H9 (cell line): ENCODE measurements at regions not wholly inside any gene's neighbourhood (a gene's known extent, or its start where the extent isn't known, plus 50 kb on each side); places are given as distances from the start of the nearest gene placed in this dataset.

Experiments
- DNase-seq: peaks from one replicate; pipeline ENCODE4 v3.0.0-alpha.2; 2017
- H2AFZ ChIP-seq: one replicate; pipeline ENCODE4 v1.6.1; 2013; ENCODE audit warnings: mild to moderate bottlenecking, low read length, control low read depth, moderate library complexity
- H2AK5ac ChIP-seq: 2 replicates; pipeline ENCODE4 v1.6.1; 2013; ENCODE audit warnings: low read length, control low read depth, mixed read lengths; ENCODE audit not compliant: insufficient read length
- H2BK120ac ChIP-seq: one replicate; pipeline ENCODE4 v1.6.1; 2013; ENCODE audit warnings: low read depth, mild to moderate bottlenecking, low read length, control low read depth, inconsistent platforms; ENCODE audit not compliant: poor library complexity, severe bottlenecking
- H2BK12ac ChIP-seq: 2 replicates; pipeline ENCODE4 v1.6.1; 2013; ENCODE audit warnings: low read length, control low read depth, mixed read lengths, low read depth; ENCODE audit not compliant: insufficient read length
- H2BK15ac ChIP-seq: 2 replicates; pipeline ENCODE4 v1.6.1; 2013; ENCODE audit warnings: low read depth, low read length, control low read depth
- H2BK20ac ChIP-seq: one replicate; pipeline ENCODE4 v1.6.1; 2013; ENCODE audit warnings: low read depth, mild to moderate bottlenecking, low read length, control low read depth, inconsistent platforms; ENCODE audit not compliant: poor library complexity, severe bottlenecking
- H2BK5ac ChIP-seq: 2 replicates; pipeline ENCODE4 v1.6.1; 2013; ENCODE audit warnings: low read length, control low read depth, mixed read lengths; ENCODE audit not compliant: insufficient read length
- H3K14ac ChIP-seq: 2 replicates; pipeline ENCODE4 v1.6.1; 2013; ENCODE audit warnings: low read length, control low read depth; ENCODE audit not compliant: insufficient read depth
- H3K18ac ChIP-seq: 2 replicates; pipeline ENCODE4 v1.6.1; 2013; ENCODE audit warnings: low read depth, mild to moderate bottlenecking, mixed read lengths, low read length, control low read depth; ENCODE audit not compliant: insufficient read length
- H3K23ac ChIP-seq: 2 replicates; pipeline ENCODE4 v1.6.1; 2013; ENCODE audit warnings: low read length, control low read depth, mixed read lengths, low read depth; ENCODE audit not compliant: insufficient read length
- H3K23me2 ChIP-seq: 2 replicates; pipeline ENCODE4 v1.6.1; 2013; ENCODE audit warnings: low read depth, mild to moderate bottlenecking, mixed read lengths, low read length, control low read depth; ENCODE audit not compliant: insufficient read length, poor library complexity, severe bottlenecking
- H3K27ac ChIP-seq: 2 replicates; pipeline ENCODE4 v1.5.1; 2013; ENCODE audit warnings: low read length, control low read depth, mixed read lengths, low read depth; ENCODE audit not compliant: insufficient read length
- H3K27me3 ChIP-seq: 2 replicates; pipeline ENCODE4 v1.6.1; 2013; ENCODE audit warnings: low read length, control low read depth, inconsistent platforms; ENCODE audit not compliant: insufficient read depth
- H3K4ac ChIP-seq: 2 replicates; pipeline ENCODE4 v1.6.1; 2013; ENCODE audit warnings: low read depth, mild to moderate bottlenecking, control low read depth, inconsistent platforms, low read length, moderate library complexity
- H3K4me1 ChIP-seq: 2 replicates; pipeline ENCODE4 v1.6.1; 2013; ENCODE audit warnings: low read length, control low read depth, inconsistent platforms; ENCODE audit not compliant: insufficient read depth
- H3K4me2 ChIP-seq: 2 replicates; pipeline ENCODE4 v1.6.1; 2013; ENCODE audit warnings: low read length, control low read depth, mixed read lengths; ENCODE audit not compliant: insufficient read length, insufficient read depth
- H3K56ac ChIP-seq: 2 replicates; pipeline ENCODE4 v1.6.1; 2013; ENCODE audit warnings: low read depth, mild to moderate bottlenecking, mixed read lengths, low read length, control low read depth; ENCODE audit not compliant: insufficient read length
- H3K79me1 ChIP-seq: 2 replicates; pipeline ENCODE4 v1.6.1; 2013; ENCODE audit warnings: low read depth, mild to moderate bottlenecking, moderate library complexity, low read length, control low read depth, inconsistent platforms; ENCODE audit not compliant: insufficient read depth, poor library complexity, severe bottlenecking
- H3K79me2 ChIP-seq: 2 replicates; pipeline ENCODE4 v1.6.1; 2013; ENCODE audit warnings: low read length, control low read depth, inconsistent platforms; ENCODE audit not compliant: insufficient read depth
- H3K9ac ChIP-seq: 2 replicates; pipeline ENCODE4 v1.6.1; 2013; ENCODE audit warnings: low read length, control low read depth, mixed read lengths; ENCODE audit not compliant: insufficient read length; ENCODE audit errors: extremely low read depth
- H3K9me3 ChIP-seq: one replicate; pipeline ENCODE4 v1.6.1; 2013; ENCODE audit warnings: low read depth, low read length, inconsistent platforms; ENCODE audit not compliant: control insufficient read depth
- H3T11ph ChIP-seq: one replicate; pipeline ENCODE4 v1.6.1; 2013; ENCODE audit warnings: mild to moderate bottlenecking, low read length, control low read depth, inconsistent platforms
- H4K20me1 ChIP-seq: one replicate; pipeline ENCODE4 v1.6.1; 2013; ENCODE audit not compliant: control insufficient read depth, insufficient read length, insufficient read depth
- H4K5ac ChIP-seq: 2 replicates; pipeline ENCODE4 v1.6.1; 2013; ENCODE audit warnings: low read depth, mild to moderate bottlenecking, mixed read lengths, low read length, control low read depth; ENCODE audit not compliant: insufficient read length
- H4K8ac ChIP-seq: replicated peaks from 2 replicates; pipeline ENCODE4 v1.6.1; 2013; ENCODE audit warnings: low read length, control low read depth, mixed read lengths, low read depth; ENCODE audit not compliant: insufficient read length
- H4K91ac ChIP-seq: 2 replicates; pipeline ENCODE4 v1.6.1; 2013; ENCODE audit warnings: low read depth, mild to moderate bottlenecking, moderate library complexity, mixed read lengths, low read length, control low read depth; ENCODE audit not compliant: insufficient read length
- H3K27ac Mint-ChIP-seq, 3 experiments: 2 replicates in 2 of 3; 3 replicates in 1 of 3; pipeline ENCODE4 v1.8.0; 2020 to 2021; ENCODE audit warnings: mixed read lengths in 3 of 3, mild to moderate bottlenecking in 1 of 3, moderate library complexity in 1 of 3
- H3K27me3 Mint-ChIP-seq: 2 replicates; pipeline ENCODE4 v1.8.0; 2021; ENCODE audit warnings: low read depth, mild to moderate bottlenecking, moderate library complexity, mixed read lengths
- H3K36me3 Mint-ChIP-seq, 3 experiments: 2 replicates in 2 of 3; 3 replicates in 1 of 3; pipeline ENCODE4 v1.8.0; 2020 to 2021; ENCODE audit warnings: low read depth in 3 of 3, mixed read lengths in 3 of 3; ENCODE audit not compliant: insufficient read depth in 1 of 3
- H3K4me1 Mint-ChIP-seq, 2 experiments: 2 replicates each; pipeline ENCODE4 v1.8.0; 2020; ENCODE audit warnings: mixed read lengths in 2 of 2
- H3K4me3 Mint-ChIP-seq, 2 experiments: 2 replicates in 1 of 2; 3 replicates in 1 of 2; pipeline ENCODE4 v1.8.0; 2020 to 2021; ENCODE audit warnings: mild to moderate bottlenecking in 2 of 2, mixed read lengths in 2 of 2, moderate library complexity in 1 of 2
- H3K9me3 Mint-ChIP-seq, 2 experiments: 2 replicates in 1 of 2; 3 replicates in 1 of 2; pipeline ENCODE4 v1.8.0; 2020; ENCODE audit warnings: mild to moderate bottlenecking in 2 of 2, mixed read lengths in 2 of 2, moderate library complexity in 1 of 2
- CTCF ChIP-seq: fragments of 200-600 bp; sonication (generic); conservative IDR thresholded peaks from 3 replicates; pipeline ENCODE4 v1.8.0; 2021; ENCODE audit warnings: antibody characterized with exemption, mild to moderate bottlenecking
- WGBS: extraction: QIAGEN DNeasy Blood & Tissue Kit; methylation state at CpG from one replicate; pipeline ENCODE4 v1.1.7; 2013; ENCODE audit warnings: missing lambda C conversion rate, low lambda C conversion rate, mixed read lengths; ENCODE audit not compliant: insufficient read length; ENCODE audit errors: extremely low coverage; 5-methylcytosine and 5-hydroxymethylcytosine counted together

- peak overlapping the region in 1 of 3 experiments; percentile 26; a peak in 2 of 7 replicates for H3K27ac Mint-ChIP-seq
Measured at GRCh38 chr6:141788096-141788495, 344.6 kb upstream of the GJE1 start.

More at GRCh38 chr6:141788096-141788495, 344.6 kb upstream of the GJE1 start:
- Histone ChIP-seq H4K8ac (no peak overlapping the region), H3K56ac (no peak overlapping the region), H4K91ac (no peak overlapping the region), H3K4ac (no peak overlapping the region), H3K18ac (no peak overlapping the region), H2BK5ac (no peak overlapping the region), H2BK12ac (no peak overlapping the region), H3K79me1 (no peaks in the 10 kb centered on the region), H3K79me2 (no peaks in the 10 kb centered on the region), H2AK5ac (no peak overlapping the region), H3K27me3 (no peaks in the 10 kb centered on the region), H2AFZ (no peak overlapping the region), H4K20me1 (no peaks in the 10 kb centered on the region), H2BK120ac (no peak overlapping the region), H3K4me1 (no peaks in the 10 kb centered on the region; the same call in 1 of the 2 replicates), H3K14ac (no peak overlapping the region), H3K23ac (no peak overlapping the region), H3K27ac (no peak overlapping the region), H3K23me2 (no peaks in the 10 kb centered on the region), H3K9me3 (no peaks in the 10 kb centered on the region), H2BK20ac (no peak overlapping the region), H4K5ac (no peak overlapping the region), H2BK15ac (no peak overlapping the region), H3K4me2 (no peak overlapping the region), H3T11ph (no peak overlapping the region), H3K9ac (no peak overlapping the region)
- Mint-ChIP-seq H3K4me1 (peaks cover 16 to 17% of the 10 kb centered on the region in 2 experiments), H3K4me3 (no peak overlapping the region), H3K9me3 (peaks cover 3 to 10% of the 10 kb centered on the region in 2 experiments; a peak in 2 of 5 replicates), H3K36me3 (peaks cover 4 to 16% (median 8%) of the 10 kb centered on the region in 3 experiments; a peak in 6 of 7 replicates), H3K27me3 (no peaks in the 10 kb centered on the region)
- TF ChIP-seq CTCF: no peak
- DNase-seq: no peak
- no CpG with 5 or more reads among the region's 3 CpGs for whole genome bisulfite sequencing
